GM19351 (cell line): ENCODE measurements at regions not wholly inside any gene's neighbourhood (a gene's known extent, or its start where the extent isn't known, plus 50 kb on each side); places are given as distances from the start of the nearest gene placed in this dataset.

Experiments
- ATAC-seq: cut with Tn5 transposase; IDR thresholded peaks from one replicate; pipeline ENCODE4 v1.9.1; 2021; ENCODE audit warnings: mild to moderate bottlenecking, moderate library complexity; ENCODE audit not compliant: unreplicated experiment

- ATAC-seq, result no peak
Observed at GRCh38 chr4:144461906-144462305, 184.1 kb upstream of the HHIP start.

GRCh38 chr4:144463236-144463635 is 182.7 kb upstream of the HHIP start:
- ATAC-seq, result no peak

GRCh38 chr4:144463896-144464295 is 182.1 kb upstream of the HHIP start:
- no peak for ATAC-seq

GRCh38 chr4:144465546-144465945 is 180.4 kb upstream of the HHIP start:
- ATAC-seq, result no peak

GRCh38 chr4:144480068-144480467 is 165.9 kb upstream of the HHIP start:
- ATAC-seq, result no peak

GRCh38 chr4:144489831-144490230 is 156.1 kb upstream of the HHIP start:
- ATAC-seq, result no peak

- no peak for ATAC-seq
Observed at GRCh38 chr4:144494280-144494679, 151.7 kb upstream of the HHIP start.

GRCh38 chr4:144495944-144496343 is 150.0 kb upstream of the HHIP start:
- no peak for ATAC-seq

- peak; percentile 89 for ATAC-seq
Observed at GRCh38 chr4:144499777-144500176, 146.2 kb upstream of the HHIP start.

GRCh38 chr4:144501231-144501780 is 144.7 kb upstream of the HHIP start:
- ATAC-seq, result no peak

- no peak for ATAC-seq
Observed at GRCh38 chr4:144504883-144505282, 141.1 kb upstream of the HHIP start.

- ATAC-seq, result no peak
Observed at GRCh38 chr4:144507311-144508101, 138.4 kb upstream of the HHIP start.

GRCh38 chr4:144509088-144510015 is 136.6 kb upstream of the HHIP start:
- no peak for ATAC-seq

- no peak for ATAC-seq
Observed at GRCh38 chr4:144514736-144515135, 131.2 kb upstream of the HHIP start.

- no peak for ATAC-seq
Observed at GRCh38 chr4:144518181-144518895, 127.6 kb upstream of the HHIP start.

GRCh38 chr4:144531841-144532240 is 114.1 kb upstream of the HHIP start:
- ATAC-seq, result no peak

GRCh38 chr4:144547678-144548298 is 98.2 kb upstream of the HHIP start:
- peak; percentile 99 for ATAC-seq

GRCh38 chr4:144556636-144557035 is 89.3 kb upstream of the HHIP start:
- ATAC-seq, result no peak

- ATAC-seq, result no peak
Observed at GRCh38 chr4:144557404-144557803, 88.6 kb upstream of the HHIP start.

GRCh38 chr4:144562019-144562705 is 83.8 kb upstream of the HHIP start:
- no peak for ATAC-seq
